Fibroblast of mammary gland (primary cell): ENCODE measurements at regions not wholly inside any gene's neighbourhood (a gene's known extent, or its start where the extent isn't known, plus 50 kb on each side); places are given as distances from the start of the nearest gene placed in this dataset.
A peak's percentile ranks its signal among the peaks of the same experiment; 100 is the strongest.

ENCODE experiments used
- DNase-seq: peaks from one replicate; pipeline ENCODE4 v3.0.0-alpha.2; 2010; ENCODE audit warnings: low read depth
- H3K4me3 ChIP-seq: 2 replicates; pipeline ENCODE4 v1.5.1; 2011; ENCODE audit warnings: low read depth, mild to moderate bottlenecking, low read length, moderate library complexity; ENCODE audit not compliant: control insufficient read depth
- CTCF ChIP-seq: conservative IDR thresholded peaks from 2 replicates; pipeline ENCODE4 v1.5.1; 2011; ENCODE audit warnings: low read depth, low read length, inconsistent platforms; ENCODE audit not compliant: control insufficient read depth, insufficient read depth

- peak overlapping the region; percentile 51 for H3K4me3 ChIP-seq
- DNase-seq = peak; percentile 68
- TF ChIP-seq CTCF = no peak
Observed at GRCh38 chr2:207241198-207241597, 75.5 kb upstream of the KLF7 start.

GRCh38 chr2:207243601-207244000 is 77.9 kb upstream of the KLF7 start:
- no peak for TF ChIP-seq CTCF
- no peak for DNase-seq
- H3K4me3 ChIP-seq = no peak overlapping the region

- no peak overlapping the region for H3K4me3 ChIP-seq
- DNase-seq = no peak
- TF ChIP-seq CTCF = no peak
Observed at GRCh38 chr2:207244971-207245925, 79.5 kb upstream of the KLF7 start.

- TF ChIP-seq CTCF = no peak
- H3K4me3 ChIP-seq = no peak overlapping the region
- peak; percentile 34 for DNase-seq
Observed at GRCh38 chr2:207248702-207249377, 83.1 kb upstream of the KLF7 start.

GRCh38 chr2:207251022-207251421 is 85.3 kb upstream of the KLF7 start:
- DNase-seq = no peak
- no peak overlapping the region for H3K4me3 ChIP-seq
- TF ChIP-seq CTCF = no peak

GRCh38 chr2:207251573-207252192 is 85.9 kb upstream of the KLF7 start:
- peak; percentile 56 for DNase-seq
- TF ChIP-seq CTCF = no peak

More at GRCh38 chr2:207251573-207252192, 85.9 kb upstream of the KLF7 start:
- no peak overlapping the region for H3K4me3 ChIP-seq
